K562 (cell line): ENCODE measurements at regions not wholly inside any gene's neighbourhood (a gene's known extent, or its start where the extent isn't known, plus 50 kb on each side); places are given as distances from the start of the nearest gene placed in this dataset.

ENCODE experiments used
- ATAC-seq: fragments of 200-7000 bp; cut with Tn5 transposase; 3 replicates; pipeline ENCODE4 v1.9.1; 2020; ENCODE audit warnings: moderate library complexity
- BruUV-seq: library from RNA; stranded (reverse); fragments of 400-500 nt; replicated peaks from 2 replicates; lab custom pipeline; 2021; lab: Mats Ljungman, UMichigan
- CTCF ChIA-PET: fragments of 300-600 bp; formaldehyde crosslinking; extraction: SDS; loops from one replicate; lab custom pipeline; 2021; ENCODE audit warnings: low intra/inter-chr PET ratio; lab: Yijun Ruan, JAX
- POLR2A ChIA-PET: fragments of 300-600, 350-650 bp; sonication (Branson Sonifier 250); formaldehyde crosslinking; extraction: SDS; loops from one replicate; lab custom pipeline; 2021; ENCODE audit warnings: antibody characterized with exemption, inconsistent platforms; lab: Yijun Ruan, JAX
- DNase-seq, 4 experiments: peaks; one replicate each; pipeline versions ENCODE4 v3.0.0 to v3.0.0-alpha.2; 2011 to 2018; ENCODE audit warnings: low spot score in 3 of 4, mixed read lengths in 3 of 4; ENCODE audit errors: extremely low read depth in 1 of 4
- FAIRE-seq: peaks from 2 replicates; lab custom pipeline; 2011; peaks lifted over from hg19 to GRCh38; lab: Jason Lieb, UNC
- H2AFZ ChIP-seq: 2 replicates; pipeline ENCODE4 v1.6.0; 2011; ENCODE audit warnings: low read depth, low read length, control low read depth, inconsistent platforms
- H3K27ac ChIP-seq: fragments of 200-600 bp; 3 replicates; pipeline ENCODE4 v1.8.0; 2011; ENCODE audit warnings: low read depth, mild to moderate bottlenecking, control low read depth, inconsistent platforms, low read length, moderate library complexity, mixed read lengths; ENCODE audit errors: extremely low read depth
- H3K27me3 ChIP-seq, 2 experiments: fragments of 300-600 bp in 1 of 2; 2 replicates in 1 of 2; 3 replicates in 1 of 2; pipeline versions ENCODE4 v1.6.0 to v1.8.0; 2011; ENCODE audit warnings: inconsistent platforms in 2 of 2, low read length in 2 of 2, mild to moderate bottlenecking in 1 of 2, mixed read lengths in 1 of 2, moderate library complexity in 1 of 2; ENCODE audit not compliant: control insufficient read depth in 2 of 2, insufficient read depth in 2 of 2
- H3K36me3 ChIP-seq: fragments of 300-600 bp; 3 replicates; pipeline ENCODE4 v1.8.0; 2011; ENCODE audit warnings: mild to moderate bottlenecking, low read length, inconsistent platforms; ENCODE audit not compliant: control insufficient read depth, insufficient read depth
- H3K4me1 ChIP-seq, 2 experiments: fragments of 200-600 bp in 1 of 2; replicated peaks in 1 of 2; 2 replicates in 1 of 2; 3 replicates in 1 of 2; pipeline versions ENCODE4 v1.5.1 to v1.8.0; 2011; ENCODE audit warnings: inconsistent platforms in 2 of 2, low read length in 2 of 2, mild to moderate bottlenecking in 1 of 2, mixed read lengths in 1 of 2, moderate library complexity in 1 of 2; ENCODE audit not compliant: control insufficient read depth in 2 of 2, insufficient read depth in 2 of 2
- H3K4me2 ChIP-seq: 2 replicates; pipeline ENCODE4 v1.6.1; 2011; ENCODE audit warnings: low read length, control low read depth, inconsistent platforms, mixed read lengths; ENCODE audit not compliant: insufficient read depth
- H3K4me3 ChIP-seq: fragments of 200-600 bp; sonication (generic), shearing (Covaris generic); 2 replicates; pipeline ENCODE4 v1.5.1; 2016; ENCODE audit warnings: control low read depth, inconsistent platforms
- H3K79me2 ChIP-seq: fragments of 200-600 bp; 3 replicates; pipeline ENCODE4 v1.8.0; 2011; ENCODE audit warnings: low read length, inconsistent platforms; ENCODE audit not compliant: control insufficient read depth, insufficient read depth
- H3K9ac ChIP-seq, 2 experiments: 2 replicates each; pipeline versions ENCODE4 v1.6.0 to v1.6.1; 2011; ENCODE audit warnings: low read depth in 2 of 2, low read length in 2 of 2, control low read depth in 1 of 2, inconsistent platforms in 1 of 2, mild to moderate bottlenecking in 1 of 2, mixed read lengths in 1 of 2; ENCODE audit not compliant: insufficient read depth in 1 of 2
- H3K9me1 ChIP-seq: one replicate; pipeline ENCODE4 v1.6.0; 2011; ENCODE audit warnings: inconsistent platforms, mild to moderate bottlenecking, low read length, moderate library complexity; ENCODE audit not compliant: control insufficient read depth, insufficient read depth
- H3K9me3 ChIP-seq: replicated peaks from 2 replicates; pipeline ENCODE4 v1.5.1; 2011; ENCODE audit warnings: low read depth, low read length, inconsistent platforms; ENCODE audit not compliant: control insufficient read depth, insufficient read depth
- H4K20me1 ChIP-seq: replicated peaks from 2 replicates; pipeline ENCODE4 v1.6.1; 2011; ENCODE audit warnings: low read length, inconsistent platforms, mixed read lengths; ENCODE audit not compliant: control insufficient read depth, insufficient read depth
- BHLHE40 ChIP-seq: IDR thresholded peaks from 2 replicates; pipeline ENCODE4 v1.6.1; 2011; ENCODE audit warnings: low read length, improper control_type of control experiment
- CXXC5 ChIP-seq: fragments of 250-450 bp; sonication (Bioruptor Pico); IDR thresholded peaks from 2 replicates; pipeline ENCODE4 v1.8.0; 2022; ENCODE audit warnings: inconsistent platforms, mild to moderate bottlenecking, moderate library complexity
- DIDO1 ChIP-seq: fragments of 450-650 bp; IDR thresholded peaks from 2 replicates; pipeline ENCODE4 v1.6.1; 2016; ENCODE audit warnings: low read depth, missing biosample characterization, missing genetic modification characterization
- ELF2 ChIP-seq: fragments of 250-450 bp; sonication (Bioruptor Pico); IDR thresholded peaks from 2 replicates; pipeline ENCODE4 v1.5.0; 2021; ENCODE audit warnings: mild to moderate bottlenecking
- ESRRA ChIP-seq: fragments of 450-650 bp; IDR thresholded peaks from 2 replicates; pipeline ENCODE4 v1.6.1; 2014; ENCODE audit warnings: low read depth, mild to moderate bottlenecking, moderate library complexity, borderline replicate concordance
- ETS2 ChIP-seq: IDR thresholded peaks from 2 replicates; pipeline ENCODE4 v1.6.1; 2016; ENCODE audit warnings: borderline replicate concordance, missing genetic modification characterization, mild to moderate bottlenecking, moderate library complexity, missing compliant biosample characterization; ENCODE audit not compliant: poor library complexity, severe bottlenecking
- FOXP4 ChIP-seq: sonication (generic); formaldehyde crosslinking; IDR thresholded peaks from 2 replicates; pipeline ENCODE4 v1.8.0; 2022; ENCODE audit warnings: mild to moderate bottlenecking, missing genetic modification reagents, borderline replicate concordance
- HMBOX1 ChIP-seq: sonication (generic); IDR thresholded peaks from 2 replicates; pipeline ENCODE4 v1.6.1; 2016
- LEF1 ChIP-seq: fragments of 450-650 bp; IDR thresholded peaks from 2 replicates; pipeline ENCODE4 v1.6.1; 2016; ENCODE audit warnings: mild to moderate bottlenecking
- MCM3 ChIP-seq: fragments of 450-650 bp; IDR thresholded peaks from 2 replicates; pipeline ENCODE4 v1.6.1; 2016
- MYC ChIP-seq, 2 experiments: fragments of 250-450 bp in 1 of 2; sonication (Bioruptor Pico) in 1 of 2; IDR thresholded peaks; 2 replicates each; pipeline versions ENCODE4 v1.5.1 to v1.6.1; 2012 to 2021; ENCODE audit warnings: low read depth in 2 of 2, borderline replicate concordance in 1 of 2, improper control_type of control experiment in 1 of 2, low read length in 1 of 2, mild to moderate bottlenecking in 1 of 2, moderate library complexity in 1 of 2
- NR0B1 ChIP-seq: fragments of 450-650 bp; IDR thresholded peaks from one replicate; pipeline ENCODE4 v1.6.1; 2018; ENCODE audit warnings: mild to moderate bottlenecking, moderate library complexity; ENCODE audit not compliant: partially characterized antibody
- NR3C1 ChIP-seq: sonication (generic); formaldehyde crosslinking; IDR thresholded peaks from 2 replicates; pipeline ENCODE4 v1.8.1; 2022; ENCODE audit warnings: missing genetic modification reagents
- RFX1 ChIP-seq: fragments of 450-650 bp; IDR thresholded peaks from 2 replicates; pipeline ENCODE4 v1.6.1; 2016; ENCODE audit warnings: mild to moderate bottlenecking, moderate library complexity
- ZNF174 ChIP-seq: fragments of 250-450 bp; sonication (Bioruptor Pico); IDR thresholded peaks from 2 replicates; pipeline ENCODE4 v1.4.0; 2020; ENCODE audit warnings: mild to moderate bottlenecking
- ZNF253 ChIP-seq: fragments of 250-450 bp; sonication (Bioruptor Pico); conservative IDR thresholded peaks from 2 replicates; pipeline ENCODE4 v1.6.1; 2021; ENCODE audit warnings: mild to moderate bottlenecking
- ZNF274 ChIP-seq: IDR thresholded peaks from 2 replicates; pipeline ENCODE4 v1.6.1; 2011; ENCODE audit warnings: low read depth, mild to moderate bottlenecking, low read length, moderate library complexity, borderline replicate concordance
- ZNF324 ChIP-seq: fragments of 250-450 bp; sonication (Bioruptor Pico); IDR thresholded peaks from 2 replicates; pipeline ENCODE4 v1.4.0; 2020; ENCODE audit warnings: mild to moderate bottlenecking
- ZNF449 ChIP-seq: fragments of 250-450 bp; sonication (Bioruptor Pico); IDR thresholded peaks from 2 replicates; pipeline ENCODE4 v1.8.0; 2022; ENCODE audit warnings: moderate library complexity, mild to moderate bottlenecking, inconsistent platforms
- ZNF77 ChIP-seq: fragments of 250-450 bp; sonication (Bioruptor Pico); IDR thresholded peaks from 2 replicates; pipeline ENCODE4 v1.5.0; 2020
- WGBS: fragments of 100-300 bp; shearing (Covaris generic); methylation state at CpG from one replicate; pipeline ENCODE4 v1.1.6; 2016; ENCODE audit warnings: low coverage, mixed read lengths; ENCODE audit not compliant: insufficient coverage; ENCODE audit errors: missing lambda C conversion rate; 5-methylcytosine and 5-hydroxymethylcytosine counted together
- in situ Hi-C: fragments of 300-500 bp; cut with MboI; formaldehyde crosslinking; loops from 4 replicates; pipeline ENCODE4 v1.15.0; 2018; ENCODE audit warnings: inconsistent platforms, mixed read lengths
- intact Hi-C: fragments of 100-400 bp; cut with micrococcal nuclease; formaldehyde crosslinking; loops from 2 replicates; pipeline ENCODE4 v1.14.2; 2022

GRCh38 chr13:85659493-85659892 lies 139.7 kb downstream of the SLITRK6 start:
- no peak for ATAC-seq
- CTCF ChIA-PET, result no interaction called here

More at GRCh38 chr13:85659493-85659892, 139.7 kb downstream of the SLITRK6 start:
- Histone ChIP-seq H3K9me1 (no peaks in the 10 kb centered on the region), H3K27ac (no peak overlapping the region), H4K20me1 (no peaks in the 10 kb centered on the region), H3K4me1 (no peaks in the 10 kb centered on the region), H3K79me2 (no peaks in the 10 kb centered on the region), H3K9me3 (no peaks in the 10 kb centered on the region), H3K27me3 (no peaks in the 10 kb centered on the region), H3K36me3 (no peaks in the 10 kb centered on the region), H2AFZ (no peak overlapping the region), H3K4me2 (no peak overlapping the region), H3K9ac (no peak overlapping the region), H3K4me3 (no peak overlapping the region)
- 0% methylated on average over 4 of the region's 4 CpGs for WGBS
- intact Hi-C loops (no loop called here), in situ Hi-C loops (no loop called here)
- POLR2A ChIA-PET, result no interaction called here
- BruUV-seq, result no TSS peak
- FAIRE-seq (no peak), DNase-seq (no peak)
- TF ChIP-seq LEF1, result no peak
- no peak for TF ChIP-seq NR3C1
- TF ChIP-seq ELF2 (CRISPR knock-in tag), result no peak
- no peak for TF ChIP-seq HMBOX1
- no peak for TF ChIP-seq MCM3
- no peak for TF ChIP-seq ETS2 (tag)
- TF ChIP-seq NR0B1, result no peak
- TF ChIP-seq ZNF274, result no peak
- no peak for TF ChIP-seq BHLHE40
- TF ChIP-seq ZNF324 (CRISPR knock-in tag), result no peak
- no peak for TF ChIP-seq ZNF174 (CRISPR knock-in tag)
- no peak for TF ChIP-seq CXXC5
- no peak for TF ChIP-seq FOXP4 (CRISPR knock-in tag)
- no peak for TF ChIP-seq ZNF253
- TF ChIP-seq DIDO1 (tag), result no peak
- no peak for TF ChIP-seq ESRRA
- no peak for TF ChIP-seq ZNF77
- no peak for TF ChIP-seq MYC (IDR thresholded peaks at IDR 0.05; ENCODE audit: low read depth, low read length)
- TF ChIP-seq MYC (CRISPR knock-in tag; IDR thresholded peaks at IDR 0.05; ENCODE audit: borderline replicate concordance, low read depth), result no peak
- no peak for TF ChIP-seq ZNF449 (CRISPR knock-in tag)
- TF ChIP-seq RFX1, result no peak
